ENCODE measurements at regions not wholly inside any gene's neighbourhood (a gene's known extent, or its start where the extent isn't known, plus 50 kb on each side); places are given as distances from the start of the nearest gene placed in this dataset.
"Not testable (repeated sequence)": the region's sequence is repeated elsewhere in the genome, so short reads cannot be mapped to it uniquely, and the experiment has no call there.

DNA sequence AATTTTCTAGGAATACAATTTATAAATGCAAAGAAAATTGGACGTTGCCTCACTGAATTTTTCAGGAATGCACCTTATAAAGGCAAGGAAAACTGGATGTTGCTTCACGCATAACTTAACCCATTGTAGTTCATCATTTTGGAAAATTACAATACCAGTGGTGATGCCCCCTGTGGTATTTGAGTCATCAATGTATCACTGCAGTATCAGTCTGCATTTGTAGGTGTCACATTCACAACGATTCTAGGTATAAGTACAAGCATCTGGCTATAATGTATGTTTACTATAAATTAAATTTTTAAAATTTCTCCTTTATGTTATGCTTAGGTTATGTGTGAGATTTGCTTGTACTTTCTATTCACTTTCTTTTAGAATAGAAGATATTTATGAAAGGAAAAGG lies 55.9 kb upstream of the KIF2A start:
- H3K9me2 ChIP-seq (replicated peaks; ENCODE audit: control insufficient read depth, low read length); H3F3A ChIP-seq (ENCODE audit: control insufficient read depth, insufficient read depth); H3K4me3 ChIP-seq (ENCODE audit: low read length); H3K79me2 ChIP-seq (ENCODE audit: control insufficient read depth, low read length); H3K9me3 ChIP-seq (ENCODE audit: control insufficient read depth, insufficient read depth, low read length); H3K27me3 ChIP-seq (ENCODE audit: control insufficient read depth, low read length); H3K36me3 ChIP-seq (ENCODE audit: control insufficient read depth, low read length); H3K27ac ChIP-seq (ENCODE audit: low read depth, low read length); H4K20me1 ChIP-seq (ENCODE audit: control insufficient read depth, insufficient read depth, low read depth, low read length); H3K4me2 ChIP-seq (ENCODE audit: low read length): not testable (repeated sequence)
- H3K4me1 ChIP-seq (ENCODE audit: control insufficient read depth, low read length), result peaks cover 11% of the 10 kb centered on the region

DNA sequence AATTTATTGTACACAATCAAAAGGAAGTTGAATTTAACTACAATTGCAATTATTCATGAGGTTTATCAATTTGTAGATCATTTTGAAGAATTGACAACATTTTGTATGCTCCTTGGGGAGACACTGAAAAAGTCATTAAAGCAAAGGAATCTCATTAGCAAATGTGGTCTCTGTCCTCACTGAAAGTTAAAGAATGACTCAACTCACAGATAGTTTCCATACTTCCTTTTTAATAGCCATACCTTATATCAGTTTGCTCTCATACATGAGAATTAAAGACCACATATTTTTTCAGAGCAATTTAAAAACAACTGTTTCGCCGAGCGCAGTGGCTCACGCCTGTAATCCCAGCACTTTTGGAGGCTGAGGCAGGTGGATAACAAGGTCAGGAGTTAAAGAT lies 55.1 kb upstream of the KIF2A start:
- H3K36me3 ChIP-seq (ENCODE audit: control insufficient read depth, low read length); H4K20me1 ChIP-seq (ENCODE audit: control insufficient read depth, insufficient read depth, low read depth, low read length); H3K27me3 ChIP-seq (ENCODE audit: control insufficient read depth, low read length); H3K79me2 ChIP-seq (ENCODE audit: control insufficient read depth, low read length); H3K9me2 ChIP-seq (replicated peaks; ENCODE audit: control insufficient read depth, low read length); H3F3A ChIP-seq (ENCODE audit: control insufficient read depth, insufficient read depth); H3K4me3 ChIP-seq (ENCODE audit: low read length); H3K4me2 ChIP-seq (ENCODE audit: low read length); H3K27ac ChIP-seq (ENCODE audit: low read depth, low read length); H3K9me3 ChIP-seq (ENCODE audit: control insufficient read depth, insufficient read depth, low read length): not testable (repeated sequence)
- H3K4me1 ChIP-seq (ENCODE audit: control insufficient read depth, low read length), result peaks cover 13% of the 10 kb centered on the region

DNA sequence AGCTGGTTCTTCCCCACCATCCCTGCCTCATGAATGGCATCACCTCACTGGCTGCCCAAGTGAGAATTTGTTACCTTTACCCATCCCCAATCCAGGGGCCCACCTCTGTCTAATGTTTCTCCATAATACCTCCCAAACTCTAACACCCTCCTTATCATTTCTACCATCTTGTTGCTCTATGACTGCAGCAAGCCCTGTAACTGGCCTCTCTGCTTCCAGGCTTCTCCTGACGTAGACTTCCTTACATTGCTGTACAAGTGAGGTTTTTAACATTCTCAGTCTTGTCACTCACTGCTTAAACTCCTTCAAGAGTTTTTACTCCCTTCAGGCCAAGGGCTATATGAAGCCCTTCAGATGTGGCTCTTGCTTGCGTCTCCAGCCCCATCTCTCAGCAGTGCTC lies 53.5 kb upstream of the KIF2A start:
- peaks cover 24% of the 10 kb centered on the region for H3K4me1 ChIP-seq (ENCODE audit: control insufficient read depth, low read length)
- not testable (repeated sequence) for H3K4me3 ChIP-seq (ENCODE audit: low read length); H3K9me3 ChIP-seq (ENCODE audit: control insufficient read depth, insufficient read depth, low read length); H3K79me2 ChIP-seq (ENCODE audit: control insufficient read depth, low read length); H4K20me1 ChIP-seq (ENCODE audit: control insufficient read depth, insufficient read depth, low read depth, low read length); H3K9me2 ChIP-seq (replicated peaks; ENCODE audit: control insufficient read depth, low read length); H3K27me3 ChIP-seq (ENCODE audit: control insufficient read depth, low read length); H3K36me3 ChIP-seq (ENCODE audit: control insufficient read depth, low read length); H3F3A ChIP-seq (ENCODE audit: control insufficient read depth, insufficient read depth); H3K27ac ChIP-seq (ENCODE audit: low read depth, low read length); H3K4me2 ChIP-seq (ENCODE audit: low read length)

DNA sequence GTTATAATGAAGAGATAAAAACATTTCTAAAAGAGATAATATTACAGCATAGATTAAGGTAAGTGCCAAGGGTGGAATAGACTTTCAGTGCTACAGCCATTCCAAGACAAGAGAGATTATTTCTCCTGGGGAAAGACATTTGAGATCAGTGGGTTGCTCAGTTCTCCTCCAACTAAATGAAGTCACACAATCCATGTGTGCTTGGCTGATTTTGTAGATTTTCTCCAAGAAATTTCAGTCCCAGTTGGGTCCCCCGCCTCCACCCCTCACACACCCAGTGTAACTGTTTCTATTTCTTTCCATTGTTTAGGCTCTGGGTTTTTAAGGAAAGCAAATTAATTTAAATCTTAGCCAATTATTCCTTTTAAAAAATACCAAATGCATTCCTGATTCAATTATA lies 50.5 kb upstream of the KIF2A start:
- H3K27me3 ChIP-seq (ENCODE audit: control insufficient read depth, low read length); H3K36me3 ChIP-seq (ENCODE audit: control insufficient read depth, low read length); H4K20me1 ChIP-seq (ENCODE audit: control insufficient read depth, insufficient read depth, low read depth, low read length); H3K4me2 ChIP-seq (ENCODE audit: low read length); H3F3A ChIP-seq (ENCODE audit: control insufficient read depth, insufficient read depth); H3K4me3 ChIP-seq (ENCODE audit: low read length); H3K9me2 ChIP-seq (replicated peaks; ENCODE audit: control insufficient read depth, low read length); H3K27ac ChIP-seq (ENCODE audit: low read depth, low read length); H3K9me3 ChIP-seq (ENCODE audit: control insufficient read depth, insufficient read depth, low read length); H3K79me2 ChIP-seq (ENCODE audit: control insufficient read depth, low read length): not testable (repeated sequence)
- peaks cover 28% of the 10 kb centered on the region for H3K4me1 ChIP-seq (ENCODE audit: control insufficient read depth, low read length)

DNA sequence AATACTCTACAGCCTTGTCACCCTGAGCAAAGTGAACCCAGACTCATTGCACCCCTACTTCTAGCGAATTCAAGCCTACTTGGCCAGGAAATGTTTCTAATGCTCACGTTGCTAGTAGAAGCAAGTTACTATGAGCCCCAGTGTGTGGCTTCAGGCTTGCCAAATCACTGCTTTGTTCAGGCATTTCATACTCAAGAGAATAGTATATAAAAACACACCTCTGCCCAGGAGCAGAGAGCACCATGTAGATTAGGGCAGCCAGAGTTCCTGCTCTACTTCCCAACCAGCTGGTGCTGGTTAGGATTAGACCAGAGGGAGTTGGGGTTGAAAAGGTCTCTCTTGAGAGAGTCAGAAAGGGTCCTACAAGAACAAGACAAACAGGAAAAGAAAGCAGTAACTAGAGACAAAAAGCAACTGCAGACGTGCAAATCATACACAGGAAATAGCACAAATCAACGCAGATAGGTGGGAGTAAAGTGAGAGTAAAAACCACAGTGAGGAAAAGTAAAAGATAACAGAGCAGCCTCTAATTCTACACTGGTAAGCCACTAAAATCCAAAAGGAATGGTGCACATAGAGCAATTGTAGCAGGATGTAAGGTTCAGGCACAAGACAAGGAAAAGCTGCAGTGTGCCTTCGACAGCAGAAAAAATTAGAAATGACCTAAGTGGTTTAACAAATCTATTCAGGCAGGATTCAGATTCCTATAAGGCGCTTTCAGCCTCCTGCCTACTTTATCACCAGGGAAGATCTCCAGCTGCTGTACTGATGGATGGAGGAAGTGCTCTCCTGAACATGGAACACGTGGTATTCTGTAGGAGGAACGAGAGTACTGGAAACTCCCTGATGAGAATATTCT lies 49.6 kb upstream of the KIF2A start:
- Histone ChIP-seq H3K9me2 (replicated peaks; ENCODE audit: control insufficient read depth, low read length) (no peaks in the 10 kb centered on the region), H4K20me1 (ENCODE audit: control insufficient read depth, insufficient read depth, low read depth, low read length) (no peaks in the 10 kb centered on the region), H3F3A (ENCODE audit: control insufficient read depth, insufficient read depth) (no peaks in the 10 kb centered on the region), H3K27me3 (ENCODE audit: control insufficient read depth, low read length) (no peaks in the 10 kb centered on the region), H3K79me2 (ENCODE audit: control insufficient read depth, low read length) (no peaks in the 10 kb centered on the region), H3K9me3 (ENCODE audit: control insufficient read depth, insufficient read depth, low read length) (no peaks in the 10 kb centered on the region), H3K4me3 (ENCODE audit: low read length) (peak overlapping the region; percentile 43), H3K4me1 (ENCODE audit: control insufficient read depth, low read length) (peaks cover 29% of the 10 kb centered on the region), H3K36me3 (ENCODE audit: control insufficient read depth, low read length) (no peaks in the 10 kb centered on the region), H3K4me2 (ENCODE audit: low read length) (peak overlapping the region; percentile 62), H3K27ac (ENCODE audit: low read depth, low read length) (peak overlapping the region; percentile 39; the same call in 1 of the 2 replicates)
- TF ChIP-seq, protein P1, sequence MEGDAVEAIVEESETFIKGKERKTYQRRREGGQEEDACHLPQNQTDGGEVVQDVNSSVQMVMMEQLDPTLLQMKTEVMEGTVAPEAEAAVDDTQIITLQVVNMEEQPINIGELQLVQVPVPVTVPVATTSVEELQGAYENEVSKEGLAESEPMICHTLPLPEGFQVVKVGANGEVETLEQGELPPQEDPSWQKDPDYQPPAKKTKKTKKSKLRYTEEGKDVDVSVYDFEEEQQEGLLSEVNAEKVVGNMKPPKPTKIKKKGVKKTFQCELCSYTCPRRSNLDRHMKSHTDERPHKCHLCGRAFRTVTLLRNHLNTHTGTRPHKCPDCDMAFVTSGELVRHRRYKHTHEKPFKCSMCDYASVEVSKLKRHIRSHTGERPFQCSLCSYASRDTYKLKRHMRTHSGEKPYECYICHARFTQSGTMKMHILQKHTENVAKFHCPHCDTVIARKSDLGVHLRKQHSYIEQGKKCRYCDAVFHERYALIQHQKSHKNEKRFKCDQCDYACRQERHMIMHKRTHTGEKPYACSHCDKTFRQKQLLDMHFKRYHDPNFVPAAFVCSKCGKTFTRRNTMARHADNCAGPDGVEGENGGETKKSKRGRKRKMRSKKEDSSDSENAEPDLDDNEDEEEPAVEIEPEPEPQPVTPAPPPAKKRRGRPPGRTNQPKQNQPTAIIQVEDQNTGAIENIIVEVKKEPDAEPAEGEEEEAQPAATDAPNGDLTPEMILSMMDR (IDR thresholded peaks at IDR 0.05; ENCODE audit: low read depth, low read length, poor library complexity, severe bottlenecking), result no peak
- TF ChIP-seq EZH2phosphoT487 (IDR thresholded peaks at IDR 0.05; ENCODE audit: borderline replicate concordance, low read length), result no peak

Measured in DOHH2 (cell line).